Astrocyte (in vitro differentiated cells and primary cell): ENCODE measurements at regions not wholly inside any gene's neighbourhood (a gene's known extent, or its start where the extent isn't known, plus 50 kb on each side); places are given as distances from the start of the nearest gene placed in this dataset.
A peak's percentile ranks its signal among the peaks of the same experiment; 100 is the strongest.

Experiments used
- DNase-seq: peaks from one replicate; pipeline ENCODE4 v3.0.0-alpha.2; 2010; ENCODE audit warnings: low read depth
- FAIRE-seq: peaks from 2 replicates; lab custom pipeline; 2011; peaks lifted over from hg19 to GRCh38; lab: Jason Lieb, UNC
- H2AFZ ChIP-seq: 2 replicates; pipeline ENCODE4 v1.6.0; 2012; ENCODE audit warnings: low read depth, low read length, inconsistent platforms
- H3K27ac ChIP-seq: 2 replicates; pipeline ENCODE4 v1.5.1; 2011; ENCODE audit warnings: low read depth, low read length, inconsistent platforms
- H3K27me3 ChIP-seq: 2 replicates; pipeline ENCODE4 v1.6.0; 2011; ENCODE audit warnings: low read length, inconsistent platforms; ENCODE audit not compliant: insufficient read depth
- H3K36me3 ChIP-seq: 2 replicates; pipeline ENCODE4 v1.5.1; 2011; ENCODE audit warnings: low read length, inconsistent platforms; ENCODE audit not compliant: insufficient read depth
- H3K4me1 ChIP-seq: 2 replicates; pipeline ENCODE4 v1.5.1; 2011; ENCODE audit warnings: low read length, inconsistent platforms; ENCODE audit not compliant: insufficient read depth
- H3K4me2 ChIP-seq: 2 replicates; pipeline ENCODE4 v1.6.0; 2012; ENCODE audit warnings: low read length, inconsistent platforms
- H3K4me3 ChIP-seq: 2 replicates; pipeline ENCODE4 v1.5.1; 2011; ENCODE audit warnings: low read depth, mild to moderate bottlenecking, low read length, inconsistent platforms; ENCODE audit not compliant: insufficient read depth
- H3K79me2 ChIP-seq: 2 replicates; pipeline ENCODE4 v1.6.0; 2012; ENCODE audit warnings: mild to moderate bottlenecking, low read length, inconsistent platforms; ENCODE audit not compliant: insufficient read depth
- H3K9ac ChIP-seq: 2 replicates; pipeline ENCODE4 v1.6.0; 2012; ENCODE audit warnings: mild to moderate bottlenecking, low read length, inconsistent platforms
- H3K9me3 ChIP-seq: 2 replicates; pipeline ENCODE4 v1.5.1; 2012; ENCODE audit warnings: low read depth, mild to moderate bottlenecking, low read length, inconsistent platforms; ENCODE audit not compliant: insufficient read depth
- H4K20me1 ChIP-seq: 2 replicates; pipeline ENCODE4 v1.6.0; 2012; ENCODE audit warnings: low read length, inconsistent platforms; ENCODE audit not compliant: insufficient read depth
- H3K27ac Mint-ChIP-seq: one replicate; pipeline ENCODE4 v1.8.0; 2021; ENCODE audit warnings: mild to moderate bottlenecking, mixed read lengths; ENCODE audit not compliant: unreplicated experiment
- H3K27me3 Mint-ChIP-seq: one replicate; pipeline ENCODE4 v1.8.0; 2021; ENCODE audit warnings: low read depth, mixed read lengths; ENCODE audit not compliant: unreplicated experiment
- H3K36me3 Mint-ChIP-seq: one replicate; pipeline ENCODE4 v1.8.0; 2021; ENCODE audit warnings: low read depth, mixed read lengths; ENCODE audit not compliant: unreplicated experiment
- H3K4me1 Mint-ChIP-seq: one replicate; pipeline ENCODE4 v1.8.0; 2021; ENCODE audit warnings: low read depth, mixed read lengths; ENCODE audit not compliant: unreplicated experiment
- H3K4me3 Mint-ChIP-seq: one replicate; pipeline ENCODE4 v1.8.0; 2021; ENCODE audit warnings: mild to moderate bottlenecking, moderate library complexity, mixed read lengths; ENCODE audit not compliant: unreplicated experiment
- H3K9me3 Mint-ChIP-seq: one replicate; pipeline ENCODE4 v1.8.0; 2021; ENCODE audit warnings: mild to moderate bottlenecking, mixed read lengths; ENCODE audit not compliant: unreplicated experiment
- CTCF ChIP-seq: IDR thresholded peaks from 2 replicates; pipeline ENCODE4 v1.5.1; 2011; ENCODE audit warnings: low read depth, mild to moderate bottlenecking, inconsistent platforms, low read length, moderate library complexity; ENCODE audit not compliant: insufficient read depth
- EZH2 ChIP-seq: IDR thresholded peaks from 2 replicates; pipeline ENCODE4 v1.6.1; 2012; ENCODE audit warnings: mild to moderate bottlenecking, low read length, inconsistent platforms; ENCODE audit not compliant: insufficient read depth

- TF ChIP-seq EZH2 (no peak), CTCF (no peak)
- H3K27me3 Mint-ChIP-seq: no peaks in the 10 kb centered on the region
- H3K27ac ChIP-seq: no peak overlapping the region
- peak; percentile 30 for DNase-seq
- no peaks in the 10 kb centered on the region for H3K79me2 ChIP-seq
- no peak overlapping the region for H3K9ac ChIP-seq
- H3K9me3 ChIP-seq: no peaks in the 10 kb centered on the region
- no peak for FAIRE-seq
- no peak overlapping the region for H3K27ac Mint-ChIP-seq
- H3K4me1 Mint-ChIP-seq: peaks cover 9% of the 10 kb centered on the region
- H3K36me3 ChIP-seq: no peaks in the 10 kb centered on the region
- no peaks in the 10 kb centered on the region for H3K27me3 ChIP-seq
- H4K20me1 ChIP-seq: no peaks in the 10 kb centered on the region
- H3K4me3 ChIP-seq: no peak overlapping the region
- H3K4me1 ChIP-seq: no peaks in the 10 kb centered on the region
- H3K4me2 ChIP-seq: no peak overlapping the region
- no peak overlapping the region for H3K4me3 Mint-ChIP-seq
- no peaks in the 10 kb centered on the region for H3K36me3 Mint-ChIP-seq
- H3K9me3 Mint-ChIP-seq: no peaks in the 10 kb centered on the region
- H2AFZ ChIP-seq: no peak overlapping the region
Observed at GRCh38 chr4:177185151-177185550, 124.5 kb upstream of the NEIL3 start.

GRCh38 chr4:177185579-177185978 lies 124.1 kb upstream of the NEIL3 start:
- Histone ChIP-seq H3K27me3 (no peaks in the 10 kb centered on the region), H3K27ac (no peak overlapping the region), H3K36me3 (no peaks in the 10 kb centered on the region), H4K20me1 (no peaks in the 10 kb centered on the region), H3K4me2 (no peak overlapping the region), H3K9me3 (no peaks in the 10 kb centered on the region), H3K4me1 (no peaks in the 10 kb centered on the region), H2AFZ (no peak overlapping the region), H3K79me2 (no peaks in the 10 kb centered on the region), H3K9ac (no peak overlapping the region), H3K4me3 (no peak overlapping the region)
- no peaks in the 10 kb centered on the region for H3K9me3 Mint-ChIP-seq
- H3K4me3 Mint-ChIP-seq: no peak overlapping the region
- no peaks in the 10 kb centered on the region for H3K27me3 Mint-ChIP-seq
- H3K4me1 Mint-ChIP-seq: peaks cover 9% of the 10 kb centered on the region
- no peak for TF ChIP-seq CTCF
- TF ChIP-seq EZH2: no peak
- no peak overlapping the region for H3K27ac Mint-ChIP-seq
- FAIRE-seq (no peak), DNase-seq (no peak)
- H3K36me3 Mint-ChIP-seq: no peaks in the 10 kb centered on the region

- no peak overlapping the region for H3K4me3 ChIP-seq
- H3K27ac ChIP-seq: no peak overlapping the region
- no peak for TF ChIP-seq EZH2
- TF ChIP-seq CTCF: no peak
- Mint-ChIP-seq H3K9me3 (peaks cover 5% of the 10 kb centered on the region), H3K4me1 (peaks cover 17% of the 10 kb centered on the region), H3K27me3 (no peaks in the 10 kb centered on the region), H3K36me3 (peaks cover 2% of the 10 kb centered on the region), H3K4me3 (no peak overlapping the region), H3K27ac (no peak overlapping the region)
- no peak overlapping the region for H3K4me2 ChIP-seq
- FAIRE-seq (no peak), DNase-seq (no peak)
- no peaks in the 10 kb centered on the region for H4K20me1 ChIP-seq
- H3K79me2 ChIP-seq: no peaks in the 10 kb centered on the region
- H3K9ac ChIP-seq: no peak overlapping the region
- H2AFZ ChIP-seq: no peak overlapping the region
- H3K36me3 ChIP-seq: no peaks in the 10 kb centered on the region
- no peaks in the 10 kb centered on the region for H3K9me3 ChIP-seq
- no peaks in the 10 kb centered on the region for H3K27me3 ChIP-seq
- peaks cover 4% of the 10 kb centered on the region for H3K4me1 ChIP-seq
Observed at GRCh38 chr4:177187371-177187770, 122.3 kb upstream of the NEIL3 start.
